ENCODE measurements at regions not wholly inside any gene's neighbourhood (a gene's known extent, or its start where the extent isn't known, plus 50 kb on each side); places are given as distances from the start of the nearest gene placed in this dataset.

DNA sequence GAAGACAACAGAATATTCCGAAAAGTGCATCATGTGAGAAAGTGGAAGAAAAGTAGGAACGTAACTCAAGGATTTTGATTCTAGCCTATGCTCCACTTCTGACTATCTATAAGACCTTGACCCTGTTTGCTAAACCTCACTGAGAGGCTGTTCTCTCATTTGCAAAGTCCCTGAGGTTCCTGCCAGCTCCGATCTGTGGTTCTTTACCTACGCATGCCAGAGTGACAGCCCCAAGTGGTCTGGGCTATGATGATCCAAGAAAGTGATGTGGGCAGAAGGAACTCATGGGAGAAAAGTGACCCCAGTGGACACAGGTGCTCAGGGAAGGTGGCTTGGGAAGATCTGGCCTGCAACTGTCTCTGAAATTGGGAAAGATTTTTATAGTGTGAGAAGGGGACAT lies 301.1 kb upstream of the CDH11 start:
- no peak for TF ChIP-seq CHD1 (IDR thresholded peaks at IDR 0.05; ENCODE audit: low read depth, low read length)
- TF ChIP-seq, protein P1, sequence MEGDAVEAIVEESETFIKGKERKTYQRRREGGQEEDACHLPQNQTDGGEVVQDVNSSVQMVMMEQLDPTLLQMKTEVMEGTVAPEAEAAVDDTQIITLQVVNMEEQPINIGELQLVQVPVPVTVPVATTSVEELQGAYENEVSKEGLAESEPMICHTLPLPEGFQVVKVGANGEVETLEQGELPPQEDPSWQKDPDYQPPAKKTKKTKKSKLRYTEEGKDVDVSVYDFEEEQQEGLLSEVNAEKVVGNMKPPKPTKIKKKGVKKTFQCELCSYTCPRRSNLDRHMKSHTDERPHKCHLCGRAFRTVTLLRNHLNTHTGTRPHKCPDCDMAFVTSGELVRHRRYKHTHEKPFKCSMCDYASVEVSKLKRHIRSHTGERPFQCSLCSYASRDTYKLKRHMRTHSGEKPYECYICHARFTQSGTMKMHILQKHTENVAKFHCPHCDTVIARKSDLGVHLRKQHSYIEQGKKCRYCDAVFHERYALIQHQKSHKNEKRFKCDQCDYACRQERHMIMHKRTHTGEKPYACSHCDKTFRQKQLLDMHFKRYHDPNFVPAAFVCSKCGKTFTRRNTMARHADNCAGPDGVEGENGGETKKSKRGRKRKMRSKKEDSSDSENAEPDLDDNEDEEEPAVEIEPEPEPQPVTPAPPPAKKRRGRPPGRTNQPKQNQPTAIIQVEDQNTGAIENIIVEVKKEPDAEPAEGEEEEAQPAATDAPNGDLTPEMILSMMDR (conservative IDR thresholded peaks at IDR 0.05; ENCODE audit: low read depth, low read length), result no peak
